SJSA1 (cell line): ENCODE measurements at regions not wholly inside any gene's neighbourhood (a gene's known extent, or its start where the extent isn't known, plus 50 kb on each side); places are given as distances from the start of the nearest gene placed in this dataset.

Experiments
- DNase-seq, 2 experiments: peaks; one replicate each; pipeline ENCODE4 v3.0.0-alpha.2; 2015 to 2020; ENCODE audit warnings: low spot score in 2 of 2, low read depth in 1 of 2
- H3K27ac ChIP-seq: fragments of 250-450 bp; sonication (Bioruptor Pico); 2 replicates; pipeline ENCODE4 v1.5.1; 2020; ENCODE audit warnings: mild to moderate bottlenecking, moderate library complexity
- H3K27me3 ChIP-seq: fragments of 250-450 bp; sonication (Bioruptor Pico); replicated peaks from 2 replicates; pipeline ENCODE4 v1.5.1; 2020; ENCODE audit warnings: mild to moderate bottlenecking, moderate library complexity
- H3K36me3 ChIP-seq: fragments of 250-450 bp; sonication (Bioruptor Pico); 2 replicates; pipeline ENCODE4 v1.5.1; 2020; ENCODE audit warnings: mild to moderate bottlenecking
- H3K4me1 ChIP-seq: fragments of 250-450 bp; sonication (Bioruptor Pico); replicated peaks from 2 replicates; pipeline ENCODE4 v1.6.1; 2021; ENCODE audit warnings: mild to moderate bottlenecking
- H3K4me3 ChIP-seq: fragments of 250-450 bp; sonication (Bioruptor Pico); 2 replicates; pipeline ENCODE4 v1.5.1; 2020; ENCODE audit warnings: mild to moderate bottlenecking
- H3K9me3 ChIP-seq: fragments of 250-450 bp; sonication (Bioruptor Pico); replicated peaks from 2 replicates; pipeline ENCODE4 v1.5.1; 2020; ENCODE audit warnings: mild to moderate bottlenecking

GRCh38 chr10:78702876-78703275 is 365.9 kb upstream of the ZMIZ1 start:
- no peak overlapping the region for H3K27ac ChIP-seq
- peaks cover 6% of the 10 kb centered on the region for H3K4me1 ChIP-seq
- no peak for DNase-seq
- no peaks in the 10 kb centered on the region for H3K9me3 ChIP-seq
- H3K36me3 ChIP-seq = no peaks in the 10 kb centered on the region
- no peak overlapping the region for H3K4me3 ChIP-seq
- H3K27me3 ChIP-seq = no peaks in the 10 kb centered on the region

- Histone ChIP-seq H3K27me3 (no peaks in the 10 kb centered on the region), H3K4me3 (no peak overlapping the region), H3K4me1 (peaks cover 13% of the 10 kb centered on the region), H3K9me3 (no peaks in the 10 kb centered on the region), H3K36me3 (no peaks in the 10 kb centered on the region), H3K27ac (no peak overlapping the region)
- DNase-seq = no peak
Measured at GRCh38 chr10:78703593-78703992, 365.2 kb upstream of the ZMIZ1 start.

DNA sequence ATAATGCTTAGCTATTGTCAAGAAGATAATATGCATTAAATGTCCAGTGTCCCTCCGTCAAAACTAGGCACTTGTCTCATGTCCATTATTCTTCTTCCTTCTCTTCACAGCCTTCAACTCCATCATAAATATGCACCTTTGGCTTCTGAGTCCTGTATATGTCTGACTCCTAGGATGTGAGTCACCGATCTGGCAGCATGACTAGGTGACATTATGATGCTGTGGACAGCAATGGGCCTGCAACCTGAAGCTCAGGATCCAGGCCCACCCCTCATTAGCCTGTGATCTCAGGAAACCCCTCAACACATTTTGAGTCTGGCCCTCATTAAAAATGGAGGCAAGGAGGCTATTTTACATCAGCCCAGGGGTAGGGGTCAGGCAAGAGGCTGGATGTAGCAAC is 362.5 kb upstream of the ZMIZ1 start:
- Histone ChIP-seq H3K4me1 (peaks cover 15% of the 10 kb centered on the region), H3K9me3 (no peaks in the 10 kb centered on the region), H3K4me3 (no peak overlapping the region), H3K27ac (no peak overlapping the region), H3K27me3 (no peaks in the 10 kb centered on the region), H3K36me3 (no peaks in the 10 kb centered on the region)
- DNase-seq = no peak

- Histone ChIP-seq H3K36me3 (no peaks in the 10 kb centered on the region), H3K4me3 (no peak overlapping the region), H3K9me3 (no peaks in the 10 kb centered on the region), H3K27ac (no peak overlapping the region), H3K27me3 (no peaks in the 10 kb centered on the region), H3K4me1 (peaks cover 15% of the 10 kb centered on the region)
- DNase-seq = no peak
Measured at GRCh38 chr10:78706726-78707540, 361.8 kb upstream of the ZMIZ1 start.

GRCh38 chr10:78707745-78708144 is 361.0 kb upstream of the ZMIZ1 start:
- DNase-seq = no peak
- Histone ChIP-seq H3K4me1 (peaks cover 15% of the 10 kb centered on the region), H3K9me3 (no peaks in the 10 kb centered on the region), H3K4me3 (no peak overlapping the region), H3K27me3 (no peaks in the 10 kb centered on the region), H3K27ac (no peak overlapping the region), H3K36me3 (no peaks in the 10 kb centered on the region)

DNA sequence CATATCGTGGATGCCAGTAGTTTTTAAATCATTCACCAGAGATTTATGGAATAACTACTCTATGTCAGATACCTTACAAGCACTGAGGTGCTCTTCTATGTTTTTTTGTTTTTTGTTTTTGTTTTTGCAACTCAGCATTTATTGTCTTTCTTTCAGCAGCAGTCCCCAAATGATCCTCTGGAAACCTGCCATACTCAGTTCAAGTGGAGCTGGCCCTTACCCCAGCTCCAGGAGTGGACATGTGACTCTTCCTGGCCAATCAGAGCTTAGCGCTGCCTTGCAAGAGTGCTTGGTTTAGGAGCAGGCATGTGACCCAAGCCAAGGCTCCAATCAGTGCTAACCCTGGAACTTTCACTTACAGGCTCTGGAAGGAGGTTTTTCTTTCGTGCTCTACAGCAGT is 356.6 kb upstream of the ZMIZ1 start:
- no peak for DNase-seq
- Histone ChIP-seq H3K4me1 (peaks cover 15% of the 10 kb centered on the region), H3K36me3 (no peaks in the 10 kb centered on the region), H3K9me3 (no peaks in the 10 kb centered on the region), H3K27me3 (no peaks in the 10 kb centered on the region), H3K4me3 (no peak overlapping the region), H3K27ac (no peak overlapping the region)

- Histone ChIP-seq H3K4me1 (peaks cover 22% of the 10 kb centered on the region), H3K27ac (no peak overlapping the region), H3K4me3 (no peak overlapping the region), H3K27me3 (no peaks in the 10 kb centered on the region), H3K36me3 (no peaks in the 10 kb centered on the region), H3K9me3 (no peaks in the 10 kb centered on the region)
- no peak for DNase-seq
Measured at GRCh38 chr10:78713659-78714058, 355.1 kb upstream of the ZMIZ1 start.

DNA sequence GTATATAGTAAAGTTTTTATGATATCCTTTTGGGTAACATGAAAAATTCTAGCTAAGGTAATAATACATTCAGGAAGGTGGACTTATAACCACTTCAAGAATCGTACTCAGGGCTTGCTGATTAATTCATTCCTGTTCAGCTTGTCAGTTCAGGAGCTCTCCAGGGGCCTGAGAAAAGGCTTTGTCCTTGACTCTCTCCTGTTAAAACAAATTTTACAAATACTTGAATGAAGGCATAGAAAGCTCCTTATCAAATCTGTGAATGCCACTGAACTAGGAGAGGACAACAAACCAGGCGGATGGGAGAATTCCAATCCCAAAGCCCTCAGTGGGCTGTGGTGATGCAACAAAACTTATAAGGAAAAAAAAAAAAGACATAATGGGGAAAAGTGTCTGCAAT is 354.5 kb upstream of the ZMIZ1 start:
- DNase-seq = no peak

GRCh38 chr10:78715435-78715834 is 353.3 kb upstream of the ZMIZ1 start:
- DNase-seq = no peak

More for the DNA sequence above, 354.5 kb upstream of the ZMIZ1 start:
- Histone ChIP-seq H3K27me3 (no peaks in the 10 kb centered on the region), H3K27ac (no peak overlapping the region), H3K4me1 (peaks cover 27% of the 10 kb centered on the region), H3K36me3 (no peaks in the 10 kb centered on the region), H3K9me3 (no peaks in the 10 kb centered on the region), H3K4me3 (no peak overlapping the region)

GRCh38 chr10:78716043-78716660 is 352.6 kb upstream of the ZMIZ1 start:
- Histone ChIP-seq H3K27me3 (no peaks in the 10 kb centered on the region), H3K9me3 (no peaks in the 10 kb centered on the region)

More at GRCh38 chr10:78715435-78715834, 353.3 kb upstream of the ZMIZ1 start:
- Histone ChIP-seq H3K4me1 (peaks cover 28% of the 10 kb centered on the region), H3K27ac (no peak overlapping the region), H3K36me3 (no peaks in the 10 kb centered on the region), H3K27me3 (no peaks in the 10 kb centered on the region), H3K4me3 (no peak overlapping the region), H3K9me3 (no peaks in the 10 kb centered on the region)

GRCh38 chr10:78717200-78717599 is 351.6 kb upstream of the ZMIZ1 start:
- H3K27ac ChIP-seq = peak overlapping the region; percentile 68
- no peak overlapping the region for H3K4me3 ChIP-seq
- H3K9me3 ChIP-seq = no peaks in the 10 kb centered on the region
- H3K27me3 ChIP-seq = no peaks in the 10 kb centered on the region
- H3K36me3 ChIP-seq = no peaks in the 10 kb centered on the region
- DNase-seq = no peak
- peaks cover 28% of the 10 kb centered on the region for H3K4me1 ChIP-seq

More at GRCh38 chr10:78716043-78716660, 352.6 kb upstream of the ZMIZ1 start:
- Histone ChIP-seq H3K4me3 (no peak overlapping the region), H3K27ac (no peak overlapping the region), H3K4me1 (peaks cover 28% of the 10 kb centered on the region), H3K36me3 (no peaks in the 10 kb centered on the region)
- DNase-seq = no peak

DNA sequence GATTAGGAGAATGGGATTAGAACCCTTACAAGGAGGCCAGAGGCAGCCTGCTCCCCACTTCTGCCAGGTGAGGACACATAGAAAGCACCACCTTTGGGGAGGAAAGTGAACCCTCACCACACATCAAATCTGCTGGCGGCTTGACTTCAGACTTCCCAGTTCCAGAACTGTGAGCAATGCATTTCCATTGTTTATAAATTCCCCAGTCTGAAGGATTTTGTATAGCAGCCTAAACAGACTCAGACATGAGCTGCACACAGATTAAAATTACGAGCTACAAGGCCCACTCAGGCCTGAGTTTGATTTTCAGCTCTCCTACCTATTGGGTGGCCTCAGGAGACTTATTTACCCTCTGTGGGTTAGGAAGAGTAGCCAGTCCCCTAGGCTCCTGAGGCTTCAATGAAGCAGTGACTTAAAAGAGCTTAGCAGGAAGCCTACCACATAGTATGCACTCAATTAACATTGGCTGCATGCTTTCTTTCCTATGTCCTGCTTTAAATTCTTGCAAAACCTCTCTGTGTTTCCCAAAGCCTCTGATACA is 350.7 kb upstream of the ZMIZ1 start:
- H3K27ac ChIP-seq = peak overlapping the region; percentile 68
- H3K4me1 ChIP-seq = peaks cover 28% of the 10 kb centered on the region
- no peaks in the 10 kb centered on the region for H3K9me3 ChIP-seq
- no peak overlapping the region for H3K4me3 ChIP-seq
- no peaks in the 10 kb centered on the region for H3K27me3 ChIP-seq
- no peaks in the 10 kb centered on the region for H3K36me3 ChIP-seq
- DNase-seq = peak; percentile 60 to 78

- no peaks in the 10 kb centered on the region for H3K9me3 ChIP-seq
- no peaks in the 10 kb centered on the region for H3K27me3 ChIP-seq
- H3K36me3 ChIP-seq = no peaks in the 10 kb centered on the region
- no peak overlapping the region for H3K4me3 ChIP-seq
- peaks cover 28% of the 10 kb centered on the region for H3K4me1 ChIP-seq
- no peak for DNase-seq
- no peak overlapping the region for H3K27ac ChIP-seq
Measured at GRCh38 chr10:78719276-78719675, 349.5 kb upstream of the ZMIZ1 start.

- DNase-seq = no peak
- Histone ChIP-seq H3K4me1 (peaks cover 28% of the 10 kb centered on the region), H3K36me3 (no peaks in the 10 kb centered on the region), H3K9me3 (no peaks in the 10 kb centered on the region), H3K27ac (no peak overlapping the region), H3K27me3 (no peaks in the 10 kb centered on the region), H3K4me3 (no peak overlapping the region)
Measured at GRCh38 chr10:78720091-78720490, 348.7 kb upstream of the ZMIZ1 start.
